Activated B cell treated with CpG ODN at 0.5 μM for 24 hours (primary cell): ENCODE measurements at regions not wholly inside any gene's neighbourhood (a gene's known extent, or its start where the extent isn't known, plus 50 kb on each side); places are given as distances from the start of the nearest gene placed in this dataset.

Experiments
- ATAC-seq: fragments of 200-7000 bp; cut with Tn5 transposase; one replicate; pipeline ENCODE4 v1.10.0; 2021; ENCODE audit warnings: low read depth, mild to moderate bottlenecking, moderate library complexity
- CTCF ChIA-PET: fragments of 350-600 bp; sonication (Branson Sonifier 250); formaldehyde crosslinking; loops from one replicate; lab custom pipeline; 2021; ENCODE audit warnings: antibody characterized with exemption; lab: Charles Lee
- POLR2A ChIA-PET: fragments of 350-600 bp; sonication (Branson Sonifier 250); formaldehyde crosslinking; loops from one replicate; lab custom pipeline; 2021; ENCODE audit warnings: antibody characterized with exemption; lab: Charles Lee
- DNase-seq: peaks from one replicate; pipeline ENCODE4 v3.0.0; 2022
- H3K27ac Mint-ChIP-seq: one replicate; pipeline ENCODE4 v1.8.0; 2020; ENCODE audit warnings: mixed read lengths
- H3K27me3 Mint-ChIP-seq: one replicate; pipeline ENCODE4 v1.8.0; 2021; ENCODE audit warnings: mixed read lengths
- H3K36me3 Mint-ChIP-seq: one replicate; pipeline ENCODE4 v1.8.0; 2021; ENCODE audit warnings: low read depth, mixed read lengths
- H3K4me1 Mint-ChIP-seq: one replicate; pipeline ENCODE4 v1.8.0; 2021; ENCODE audit warnings: mixed read lengths
- H3K4me3 Mint-ChIP-seq: one replicate; pipeline ENCODE4 v1.8.0; 2020; ENCODE audit warnings: mild to moderate bottlenecking, mixed read lengths
- H3K9me3 Mint-ChIP-seq: one replicate; pipeline ENCODE4 v1.8.0; 2020; ENCODE audit warnings: mixed read lengths
- CTCF ChIP-seq: fragments of 200-600 bp; IDR thresholded peaks from one replicate; pipeline ENCODE4 v1.8.0; 2022; ENCODE audit warnings: antibody characterized with exemption, mild to moderate bottlenecking
- intact Hi-C: fragments of 100-400 bp; cut with micrococcal nuclease; formaldehyde crosslinking; loops from one replicate; pipeline ENCODE4 v1.15.1; 2024

GRCh38 chr15:88394553-88395145, 72.5 kb downstream of the MRPL46 start:
- peaks cover 4% of the 10 kb centered on the region for H3K4me1 Mint-ChIP-seq
- no peaks in the 10 kb centered on the region for H3K36me3 Mint-ChIP-seq
- intact Hi-C loops: no loop called here
- ChIA-PET CTCF (no interaction called here), POLR2A (no interaction called here)
- H3K9me3 Mint-ChIP-seq: no peaks in the 10 kb centered on the region
- H3K27ac Mint-ChIP-seq: no peak overlapping the region
- no peak for DNase-seq
- H3K27me3 Mint-ChIP-seq: peaks cover 7% of the 10 kb centered on the region
- TF ChIP-seq CTCF: no peak
- ATAC-seq: no peak
- H3K4me3 Mint-ChIP-seq: no peak overlapping the region

GRCh38 chr15:88393719-88394519, 73.3 kb downstream of the MRPL46 start:
- Mint-ChIP-seq H3K9me3 (no peaks in the 10 kb centered on the region), H3K36me3 (no peaks in the 10 kb centered on the region), H3K27me3 (peaks cover 7% of the 10 kb centered on the region), H3K27ac (no peak overlapping the region), H3K4me3 (no peak overlapping the region), H3K4me1 (peaks cover 4% of the 10 kb centered on the region)
- POLR2A ChIA-PET: no interaction called here
- ATAC-seq: no peak
- no peak for DNase-seq
- CTCF ChIA-PET: no interaction called here
- no peak for TF ChIP-seq CTCF
- intact Hi-C loops: no loop called here

- H3K27me3 Mint-ChIP-seq: peaks cover 7% of the 10 kb centered on the region
- ChIA-PET CTCF (no interaction called here), POLR2A (interaction anchor here (0.7 kb wide), 1 partner anchor 842 kb away, joined by 3 read pairs; no protein-coding TSS in a partner anchor)
- no peak overlapping the region for H3K27ac Mint-ChIP-seq
- no peaks in the 10 kb centered on the region for H3K36me3 Mint-ChIP-seq
- DNase-seq: no peak
- no peaks in the 10 kb centered on the region for H3K9me3 Mint-ChIP-seq
- no peak for TF ChIP-seq CTCF
- ATAC-seq: no peak
- H3K4me3 Mint-ChIP-seq: no peak overlapping the region
- H3K4me1 Mint-ChIP-seq: peaks cover 4% of the 10 kb centered on the region
- intact Hi-C loops: no loop called here
Observed at GRCh38 chr15:88391700-88392099, 75.5 kb downstream of the MRPL46 start.

GRCh38 chr15:88391006-88391405, 76.2 kb downstream of the MRPL46 start:
- H3K36me3 Mint-ChIP-seq: no peaks in the 10 kb centered on the region
- no peaks in the 10 kb centered on the region for H3K9me3 Mint-ChIP-seq
- DNase-seq: no peak

More at GRCh38 chr15:88391006-88391405, 76.2 kb downstream of the MRPL46 start:
- no peak for TF ChIP-seq CTCF
- intact Hi-C loops: no loop called here
- CTCF ChIA-PET: no interaction called here
- POLR2A ChIA-PET: no interaction called here
- no peak overlapping the region for H3K27ac Mint-ChIP-seq
- no peak for ATAC-seq
- peaks cover 7% of the 10 kb centered on the region for H3K27me3 Mint-ChIP-seq
- H3K4me3 Mint-ChIP-seq: no peak overlapping the region
- H3K4me1 Mint-ChIP-seq: peaks cover 4% of the 10 kb centered on the region
